ENCODE measurements at regions not wholly inside any gene's neighbourhood (a gene's known extent, or its start where the extent isn't known, plus 50 kb on each side); places are given as distances from the start of the nearest gene placed in this dataset.
A peak's percentile ranks its signal among the peaks of the same experiment; 100 is the strongest.
"Not testable (repeated sequence)": the region's sequence is repeated elsewhere in the genome, so short reads cannot be mapped to it uniquely, and the experiment has no call there.

DNA sequence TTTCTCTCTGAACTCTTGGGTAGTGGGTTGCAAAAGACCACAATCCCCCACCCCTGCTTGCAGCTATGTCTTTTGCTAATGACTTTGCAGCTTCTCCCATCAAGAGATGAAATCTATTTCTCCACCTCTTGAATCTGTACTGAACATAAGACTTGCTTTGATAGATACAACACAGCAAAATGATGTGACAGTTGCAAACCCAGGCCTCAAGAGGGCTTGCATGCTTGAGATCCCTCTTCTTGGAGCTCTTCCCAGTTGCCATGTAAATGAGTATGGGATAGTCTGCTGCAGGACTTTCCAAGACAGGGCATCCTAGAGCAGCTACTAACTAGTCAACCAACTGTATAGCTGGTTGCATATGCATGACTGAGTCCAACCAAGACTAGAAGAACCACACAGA lies 783.6 kb downstream of the PDCD6IP start:
- DNase-seq (ENCODE audit: low read depth in 2 of 3, low spot score in 1 of 3), result no peak

DNA sequence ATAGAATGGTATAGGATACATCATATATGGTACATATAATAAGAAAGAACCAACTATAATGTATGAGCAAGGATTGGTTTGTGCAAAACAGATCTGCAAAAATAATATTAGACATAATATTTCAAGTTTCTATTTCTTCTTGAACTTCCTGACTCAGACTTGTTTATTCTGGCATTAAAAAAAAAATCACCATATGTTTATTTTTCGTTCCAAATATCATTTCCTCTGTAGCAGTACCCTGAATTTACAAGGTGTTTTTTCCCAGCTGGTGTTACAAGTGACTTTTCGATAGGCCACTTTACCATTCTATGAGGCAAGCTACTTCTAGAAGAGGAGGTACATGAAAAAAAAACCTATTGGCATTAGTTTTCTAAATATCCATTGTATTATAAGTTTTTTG lies 785.0 kb downstream of the PDCD6IP start:
- DNase-seq (ENCODE audit: low read depth in 2 of 3, low spot score in 1 of 3), result no peak

- no peak for DNase-seq (ENCODE audit: low read depth in 2 of 3, low spot score in 1 of 3)
Measured at GRCh38 chr3:34584971-34585370, 786.5 kb downstream of the PDCD6IP start.

GRCh38 chr3:34599595-34599994 lies 801.2 kb downstream of the PDCD6IP start:
- DNase-seq (ENCODE audit: low read depth in 2 of 3, low spot score in 1 of 3), result no peak

GRCh38 chr3:34619990-34620389 lies 821.6 kb downstream of the PDCD6IP start:
- DNase-seq (ENCODE audit: low read depth in 2 of 3, low spot score in 1 of 3), result no peak

DNA sequence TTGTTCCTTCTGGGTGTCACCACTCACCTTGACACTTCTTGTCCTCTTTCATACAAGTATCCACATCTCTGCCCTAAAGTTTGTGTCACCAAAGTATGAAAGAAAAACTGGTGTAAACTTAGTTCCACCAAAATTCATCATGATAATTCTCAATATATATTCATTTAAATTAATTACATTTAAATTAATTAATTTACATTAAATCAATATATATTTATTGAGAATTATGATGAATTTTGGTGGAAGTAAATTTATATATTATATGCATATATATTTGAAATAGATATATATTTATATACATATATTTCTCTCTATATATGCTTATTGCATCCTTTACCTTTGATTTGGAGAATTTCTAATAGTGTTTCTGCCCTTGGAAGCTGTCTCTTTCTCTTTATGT lies 828.3 kb downstream of the PDCD6IP start:
- DNase-seq (ENCODE audit: low read depth in 2 of 3, low spot score in 1 of 3), result no peak

- DNase-seq (ENCODE audit: low read depth in 2 of 3, low spot score in 1 of 3), result no peak
Measured at GRCh38 chr3:34634939-34635338, 836.5 kb downstream of the PDCD6IP start.

DNA sequence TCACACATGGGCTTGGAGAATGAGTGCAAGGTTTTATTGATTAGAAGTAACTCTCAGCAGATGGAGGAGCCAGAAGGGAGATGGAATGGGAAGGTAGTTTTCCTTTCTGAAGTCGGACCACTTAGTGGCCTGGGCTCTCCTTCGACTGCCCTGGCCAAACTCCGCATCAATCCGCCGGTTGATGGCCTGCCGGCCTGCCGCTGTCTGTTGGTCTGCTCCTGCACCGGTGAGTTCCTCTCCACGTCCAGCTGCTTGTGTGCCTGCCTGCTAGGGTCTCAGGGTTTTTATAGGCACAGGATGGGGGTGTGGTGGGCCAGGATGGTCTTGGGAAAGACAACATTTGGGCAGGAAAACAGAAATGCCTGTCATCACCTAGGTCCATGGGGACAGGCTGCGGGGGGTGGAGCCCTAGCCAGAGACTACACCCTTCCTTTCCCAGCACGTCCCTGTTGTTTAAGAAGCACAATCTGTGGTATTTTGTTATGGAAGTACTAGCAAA lies 837.0 kb downstream of the PDCD6IP start:
- no peak for DNase-seq (ENCODE audit: low read depth in 2 of 3, low spot score in 1 of 3)

DNA sequence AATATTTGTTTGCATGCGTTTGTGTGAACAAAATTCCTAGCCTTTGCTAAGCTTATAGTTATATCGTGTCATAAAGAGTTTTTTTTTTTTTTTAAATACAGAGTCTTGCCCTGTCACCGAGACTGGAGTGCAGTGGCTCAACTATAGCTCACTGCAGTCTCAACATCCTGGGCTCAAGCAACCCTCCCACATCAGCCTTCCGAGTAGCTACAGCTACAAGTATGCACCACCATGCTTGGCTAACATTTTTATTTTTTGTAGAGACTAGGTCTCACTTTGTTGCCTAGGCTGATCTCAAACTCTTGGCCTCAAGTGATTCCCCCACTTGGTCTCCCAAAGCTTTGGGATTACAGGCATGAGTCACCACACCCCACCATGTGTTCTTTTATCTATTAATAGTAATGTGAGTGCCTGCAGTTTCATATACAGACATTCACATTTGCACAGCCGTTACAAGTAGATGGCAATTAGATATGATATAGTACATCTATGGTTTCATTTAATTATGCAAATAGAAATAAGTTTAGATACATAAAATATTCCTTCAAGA lies 848.6 kb downstream of the PDCD6IP start:
- DNase-seq (ENCODE audit: low read depth in 2 of 3, low spot score in 1 of 3), result no peak

DNA sequence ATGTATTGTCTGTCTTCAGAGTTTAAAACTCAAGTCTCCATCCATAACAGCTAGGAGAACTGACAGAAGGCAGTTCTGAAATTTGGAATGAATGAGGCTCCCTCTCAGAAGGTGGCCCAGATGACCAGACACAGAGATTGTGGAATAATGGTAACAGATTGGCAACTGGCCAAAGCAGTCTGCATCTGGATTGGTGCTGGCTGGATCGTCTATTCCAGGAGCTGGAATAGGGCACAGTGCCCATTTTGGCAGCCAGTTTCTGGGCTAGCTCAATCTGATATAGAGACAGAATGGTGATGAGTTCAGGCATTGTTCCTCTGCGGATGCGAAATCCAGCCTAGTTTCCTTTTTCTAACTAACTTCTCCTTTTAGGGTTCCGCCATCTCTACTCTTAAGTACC lies 851.7 kb downstream of the PDCD6IP start:
- no peak for DNase-seq (ENCODE audit: low read depth in 2 of 3, low spot score in 1 of 3)

DNA sequence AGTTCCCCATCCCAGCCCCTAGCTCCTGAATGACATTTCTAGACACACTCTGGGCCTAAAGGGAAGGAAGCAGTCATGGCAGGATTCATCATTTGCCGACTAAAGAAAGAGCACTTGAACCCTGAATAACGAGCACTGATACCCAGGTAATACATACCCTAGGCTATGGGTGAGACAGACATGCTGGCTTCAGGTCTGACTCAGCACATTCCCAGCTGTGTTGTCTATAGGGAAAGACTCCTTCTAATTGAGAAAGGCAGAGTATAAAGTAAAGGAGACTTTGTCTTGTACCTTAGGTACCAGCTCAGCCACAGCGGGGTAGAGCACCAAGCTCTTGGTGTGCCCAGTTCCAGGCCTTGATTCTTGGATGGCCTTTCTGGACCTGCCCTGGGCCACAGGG lies 870.5 kb downstream of the PDCD6IP start:
- no peak for DNase-seq (ENCODE audit: low read depth in 2 of 3, low spot score in 1 of 3)

DNA sequence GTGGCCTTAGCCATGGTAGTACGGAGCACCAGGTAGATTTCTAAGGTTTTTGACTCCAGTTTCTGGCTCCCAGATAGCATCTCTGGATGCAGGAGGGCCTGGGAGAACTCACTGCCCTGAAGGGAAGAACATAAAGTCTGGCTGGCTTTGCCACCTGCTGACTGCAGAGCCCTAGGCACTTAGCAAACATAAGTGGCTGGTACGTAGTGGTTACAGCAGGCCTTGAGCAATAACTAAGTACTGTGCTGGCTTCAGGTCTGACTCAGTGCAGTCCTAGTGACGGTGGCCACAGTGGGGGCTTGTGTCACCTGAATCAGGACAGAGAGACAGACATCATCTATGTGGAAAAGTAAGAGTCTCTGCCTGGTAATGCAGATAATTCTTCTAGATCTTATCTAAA lies 871.1 kb downstream of the PDCD6IP start:
- DNase-seq (ENCODE audit: low read depth in 2 of 3, low spot score in 1 of 3), result no peak

DNA sequence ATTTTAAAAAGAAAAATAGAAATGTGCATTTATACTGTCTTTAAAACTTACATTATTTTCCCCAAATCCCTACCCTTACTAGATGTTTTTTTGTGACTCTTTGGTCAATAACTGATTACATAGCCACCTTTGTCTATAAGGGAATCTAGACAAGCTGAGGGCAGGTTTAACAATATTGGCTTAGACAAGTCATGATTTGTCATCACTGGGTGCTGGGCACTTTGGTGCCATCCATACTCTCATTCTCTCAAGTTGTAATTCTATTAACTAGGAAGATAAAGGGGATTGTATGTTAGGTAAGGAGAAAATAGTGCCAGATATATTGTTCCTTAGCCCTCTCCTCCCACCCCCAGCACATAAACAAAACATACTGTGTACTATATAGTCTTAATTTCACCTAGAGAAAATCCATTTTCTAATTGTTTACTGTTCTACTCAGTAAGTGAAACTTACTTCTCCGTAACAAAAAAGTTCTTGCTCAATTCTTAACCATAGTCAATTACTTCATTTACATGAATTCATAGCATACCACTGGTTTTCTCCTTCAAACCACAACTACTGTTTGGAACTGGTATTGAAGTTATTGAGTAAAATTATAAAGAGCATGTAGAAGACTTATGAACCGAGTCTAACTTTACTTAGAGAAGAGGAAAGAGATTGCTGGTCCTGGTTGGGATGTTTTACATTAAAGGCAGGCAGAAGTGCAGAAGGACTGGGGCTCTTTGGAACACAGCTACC lies 877.1 kb downstream of the PDCD6IP start:
- no peak for DNase-seq (ENCODE audit: low read depth in 2 of 3, low spot score in 1 of 3)

DNA sequence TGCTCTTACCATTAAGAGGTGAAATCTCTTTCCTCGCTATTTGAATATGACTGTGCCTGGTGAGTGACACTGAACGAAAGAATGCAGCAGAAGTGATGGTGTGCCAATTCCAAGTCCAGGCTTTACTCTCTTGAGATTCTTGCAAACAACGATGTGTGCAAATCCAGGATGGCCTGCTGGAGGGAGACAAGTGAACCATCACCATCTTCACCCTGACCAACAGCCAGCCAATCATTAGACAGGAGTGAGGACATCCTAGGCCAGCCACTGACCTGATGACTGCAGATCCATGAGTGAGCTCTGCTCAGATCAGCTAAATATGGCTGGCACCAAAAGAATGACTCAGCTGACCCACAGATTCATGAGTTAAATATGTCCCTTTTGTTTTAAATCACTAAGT lies 878.0 kb downstream of the PDCD6IP start:
- no peak for DNase-seq (ENCODE audit: low read depth in 2 of 3, low spot score in 1 of 3)

DNA sequence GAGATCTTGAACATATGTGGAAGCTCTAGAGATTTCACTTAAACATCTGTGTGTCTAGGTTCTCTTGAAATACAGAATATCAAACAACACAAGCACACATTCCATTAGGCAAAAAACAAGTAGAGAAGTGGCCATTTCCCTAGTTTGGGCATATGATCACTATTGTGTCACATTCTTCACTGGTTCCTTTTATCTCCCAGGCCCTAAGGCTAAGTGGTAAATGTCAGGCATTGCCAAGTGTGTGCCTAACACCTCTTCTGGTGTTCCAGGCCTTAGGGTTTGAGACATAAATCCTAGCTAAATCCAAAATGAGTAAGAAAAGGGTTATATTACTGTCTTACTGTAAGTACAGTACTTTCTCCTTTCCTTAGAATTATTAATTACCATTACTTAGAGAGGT lies 880.1 kb downstream of the PDCD6IP start:
- DNase-seq (ENCODE audit: low read depth in 2 of 3, low spot score in 1 of 3), result no peak

DNA sequence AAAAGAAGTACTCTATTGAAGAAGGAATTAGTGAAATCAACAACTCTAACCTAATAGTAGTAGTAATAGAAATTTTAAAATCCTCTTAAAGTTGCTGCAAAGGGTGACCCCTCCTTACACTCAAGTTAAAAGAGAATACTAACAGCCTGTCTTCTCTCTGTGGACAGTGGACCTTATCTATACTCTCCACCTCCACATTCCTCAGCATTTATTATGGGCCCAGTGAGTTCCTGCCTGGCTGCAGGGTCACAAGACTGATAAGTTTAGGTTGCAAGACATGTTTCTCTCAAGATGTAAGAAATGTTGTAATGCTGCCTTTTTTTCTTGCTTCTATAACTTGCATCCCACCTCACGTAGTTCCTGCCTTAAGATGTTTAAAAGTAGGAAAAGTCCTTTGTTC lies 880.6 kb downstream of the PDCD6IP start:
- DNase-seq (ENCODE audit: low read depth in 2 of 3, low spot score in 1 of 3), result not testable (repeated sequence)

- DNase-seq (ENCODE audit: low read depth in 2 of 3, low spot score in 1 of 3), result peak; percentile 2 to 24 (median 5)
Measured at GRCh38 chr3:34683851-34684250, 885.4 kb downstream of the PDCD6IP start.

DNA sequence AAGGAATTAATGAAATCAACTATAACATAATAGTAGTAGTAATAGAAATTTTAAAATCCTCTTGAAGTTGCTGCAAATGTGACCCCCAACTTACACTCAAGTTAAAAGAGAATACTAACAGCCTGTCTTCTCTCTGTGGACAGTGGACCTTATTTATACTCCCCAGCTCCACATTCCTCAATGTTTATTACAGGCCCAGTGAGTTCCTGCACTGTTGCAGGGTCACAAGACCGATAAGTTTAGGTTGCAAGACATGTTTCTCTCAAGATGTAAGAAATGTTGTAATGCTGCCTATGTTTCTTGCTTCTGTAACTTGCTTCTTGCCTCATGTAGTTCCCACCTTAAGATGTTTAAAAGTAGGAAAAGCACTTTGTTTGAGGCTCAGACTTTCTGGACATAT lies 888.1 kb downstream of the PDCD6IP start:
- no peak for DNase-seq (ENCODE audit: low read depth in 2 of 3, low spot score in 1 of 3)

GRCh38 chr3:34687671-34688070 lies 889.2 kb downstream of the PDCD6IP start:
- DNase-seq (ENCODE audit: low read depth in 2 of 3, low spot score in 1 of 3), result no peak

GRCh38 chr3:34696831-34697230 lies 898.4 kb downstream of the PDCD6IP start:
- DNase-seq (ENCODE audit: low read depth in 2 of 3, low spot score in 1 of 3), result no peak

DNA sequence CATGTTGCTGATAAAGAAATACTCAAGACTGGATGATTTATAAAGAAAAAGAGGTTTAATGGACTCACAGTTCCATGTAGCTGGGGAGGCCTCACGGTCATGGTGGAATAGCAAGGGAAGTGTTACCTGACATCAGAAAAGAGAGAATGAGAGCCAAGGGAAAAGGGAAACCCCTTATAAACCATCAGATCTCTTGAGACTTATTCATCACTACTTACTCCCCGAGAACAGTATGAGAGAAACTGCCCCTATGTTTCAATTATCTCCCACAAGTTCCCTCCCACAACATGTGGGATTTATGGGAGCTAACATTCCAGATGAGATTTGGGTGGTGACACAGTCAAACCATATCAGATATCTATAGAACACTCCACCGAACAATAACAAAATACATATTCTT lies 904.6 kb downstream of the PDCD6IP start:
- no peak for DNase-seq (ENCODE audit: low read depth in 2 of 3, low spot score in 1 of 3)

DNA sequence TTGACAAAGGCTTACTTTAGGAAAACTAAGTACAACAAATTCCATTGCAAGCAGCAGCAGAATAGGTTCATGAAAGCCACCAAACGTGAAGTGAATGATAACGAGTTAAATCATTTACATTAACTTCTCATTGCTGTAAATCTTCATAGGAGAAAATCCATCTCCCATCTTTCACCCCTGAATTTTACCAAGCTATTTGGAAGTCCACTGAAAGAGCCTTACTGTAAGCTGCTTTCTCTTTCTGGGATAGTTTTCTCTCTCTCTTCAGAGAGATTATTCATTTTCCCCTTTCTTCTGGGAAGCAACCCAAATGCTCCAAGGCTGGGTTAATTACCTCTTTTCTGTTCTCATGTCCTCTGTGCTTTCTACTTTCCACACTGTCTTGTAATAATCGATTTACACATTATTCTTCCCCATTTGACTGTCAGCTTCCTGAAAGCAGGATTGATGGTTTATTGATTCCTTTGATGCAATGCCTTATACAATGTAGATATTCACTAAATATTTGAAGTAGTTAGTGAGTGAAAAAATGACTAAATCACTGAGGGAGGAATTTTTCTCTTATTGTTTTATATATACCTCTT lies 914.3 kb upstream of the ARPP21 start:
- no peak for DNase-seq (ENCODE audit: low read depth in 2 of 3, low spot score in 1 of 3)

- no peak for DNase-seq (ENCODE audit: low read depth in 2 of 3, low spot score in 1 of 3)
Measured at GRCh38 chr3:34725774-34726173, 913.6 kb upstream of the ARPP21 start.

All from stimulated activated CD4-positive, alpha-beta T cell treated with anti-CD3 and anti-CD28 coated beads, Interleukin-12 subunit alpha, Interleukin-12 subunit beta, amount 100 ng/mL, for 48 hours (primary cell).